Spleen (tissue), 11 donors: ENCODE measurements at regions not wholly inside any gene's neighbourhood (a gene's known extent, or its start where the extent isn't known, plus 50 kb on each side); places are given as distances from the start of the nearest gene placed in this dataset.

Experiments
- DNase-seq: peaks from one replicate; pipeline ENCODE4 v3.0.0-alpha.2; 2020
- H3K27ac ChIP-seq, 8 donors: fragments of 200-600 bp; sonication (generic) in 7 of 8; 1 replicate in 4 of 8; 2 replicates in 4 of 8; pipeline versions ENCODE4 v1.5.0 to v1.8.0; 2016 to 2021; ENCODE audit warnings: inconsistent platforms in 4 of 8, mild to moderate bottlenecking in 4 of 8, moderate library complexity in 1 of 8
- H3K27me3 ChIP-seq, 7 donors: fragments of 200-600 bp; sonication (generic) in 6 of 7; replicated peaks in 1 of 7; 1 replicate in 4 of 7; 2 replicates in 3 of 7; pipeline versions ENCODE4 v1.5.0 to v1.8.0; 2016 to 2021; ENCODE audit warnings: inconsistent platforms in 3 of 7, mild to moderate bottlenecking in 1 of 7
- H3K36me3 ChIP-seq, 6 donors: fragments of 200-600 bp; sonication (generic) in 5 of 6; 1 replicate in 4 of 6; 2 replicates in 2 of 6; pipeline versions ENCODE4 v1.5.0 to v1.8.0; 2016 to 2021; ENCODE audit warnings: inconsistent platforms in 2 of 6
- H3K4me1 ChIP-seq, 6 donors: fragments of 200-600 bp; sonication (generic) in 5 of 6; 1 replicate in 3 of 6; 2 replicates in 3 of 6; pipeline versions ENCODE4 v1.5.0 to v1.8.0; 2016 to 2021; ENCODE audit warnings: inconsistent platforms in 3 of 6
- H3K4me3 ChIP-seq, 8 donors: fragments of 200-600 bp; sonication (generic) in 7 of 8; 1 replicate in 4 of 8; 2 replicates in 4 of 8; pipeline versions ENCODE4 v1.5.0 to v1.8.0; 2016 to 2021; ENCODE audit warnings: inconsistent platforms in 4 of 8, mild to moderate bottlenecking in 4 of 8, moderate library complexity in 2 of 8
- H3K9me3 ChIP-seq, 8 donors: fragments of 200-600 bp; sonication (generic) in 7 of 8; 1 replicate in 4 of 8; 2 replicates in 4 of 8; pipeline versions ENCODE4 v1.5.0 to v1.8.0; 2016 to 2021; ENCODE audit warnings: inconsistent platforms in 4 of 8
- CTCF ChIP-seq, 11 experiments: fragments of 200-600 bp in 7 of 11; fragments of 450-650 bp in 4 of 11; sonication (generic) in 4 of 11; IDR thresholded peaks in 8 of 11; conservative IDR thresholded peaks in 3 of 11; 1 replicate in 7 of 11; 2 replicates in 4 of 11; pipeline versions ENCODE4 v1.4.0 to v1.8.0; 2016 to 2021; ENCODE audit warnings: antibody characterized with exemption in 11 of 11, inconsistent platforms in 4 of 11, mild to moderate bottlenecking in 1 of 11
- POLR2A ChIP-seq, 3 donors: fragments of 450-650 bp; IDR thresholded peaks; one replicate each; pipeline ENCODE4 v1.5.1; 2017; ENCODE audit warnings: antibody characterized with exemption in 3 of 3, mild to moderate bottlenecking in 1 of 3
- POLR2AphosphoS5 ChIP-seq, 3 donors: sonication (generic); formaldehyde crosslinking; IDR thresholded peaks; one replicate each; pipeline ENCODE4 v1.5.1; 2017; ENCODE audit warnings: antibody characterized with exemption in 3 of 3
- WGBS, 5 donors: extraction: QIAGEN DNeasy Blood & Tissue Kit in 3 of 5; methylation state at CpG; one replicate each; pipeline versions ENCODE4 v1.1.5 to v1.1.7; 2013 to 2018; 5-methylcytosine and 5-hydroxymethylcytosine counted together
- intact Hi-C: fragments of 100-400 bp; cut with DNase I; formaldehyde crosslinking; loops from one replicate; pipeline ENCODE4 v1.15.0; 2023; ENCODE audit warnings: low total_unique reads
- donor health status: healthy with polysubstance abuse.
- donor health status: DM: no; HTN: no; CAD: no; lungs with moderate emphysema.
- donor health status: DM: no; HTN: no; CAD: no.
- donor health status: Bipolar disorder and iron deficiency.
- donor health status: healthy.
- donor health status: DM: no; HTN: no; CAD: no.
- donor health status: DM: yes; HTN: yes; CAD: no.

GRCh38 chr20:60232380-60232779 lies 274.2 kb downstream of the CDH26 start:
- WGBS, 5 donors, result 80 to 96% (median 87%) methylated on average over 4 of the region's 4 CpGs
- no peaks in the 10 kb centered on the region for H3K27me3 ChIP-seq
- no peaks in the 10 kb centered on the region for H3K36me3 ChIP-seq
- intact Hi-C loops, result no loop called here
- no peak overlapping the region for H3K4me3 ChIP-seq
- no peak for TF ChIP-seq POLR2A (IDR thresholded peaks at IDR 0.05)
- no peak for TF ChIP-seq POLR2AphosphoS5 (IDR thresholded peaks at IDR 0.05)
- TF ChIP-seq CTCF (IDR thresholded peaks at IDR 0.05 in 8 of 11, conservative IDR thresholded peaks at IDR 0.05 in 3 of 11), result no peak
- peaks cover 0 to 4% (median 0%) of the 10 kb centered on the region in 6 donors for H3K4me1 ChIP-seq
- H3K27ac ChIP-seq, result no peak overlapping the region
- no peak for DNase-seq
- no peaks in the 10 kb centered on the region for H3K9me3 ChIP-seq

GRCh38 chr20:60233018-60233630 lies 274.9 kb downstream of the CDH26 start:
- DNase-seq, result no peak
- Histone ChIP-seq H3K27me3 (peaks cover 0 to 5% (median 0%) of the 10 kb centered on the region in 7 donors), H3K9me3 (no peaks in the 10 kb centered on the region), H3K4me3 (no peak overlapping the region), H3K36me3 (no peaks in the 10 kb centered on the region), H3K4me1 (no peaks in the 10 kb centered on the region), H3K27ac (no peak overlapping the region)
- TF ChIP-seq CTCF (IDR thresholded peaks at IDR 0.05 in 8 of 11, conservative IDR thresholded peaks at IDR 0.05 in 3 of 11), result no peak
- TF ChIP-seq POLR2A (IDR thresholded peaks at IDR 0.05), result no peak
- no peak for TF ChIP-seq POLR2AphosphoS5 (IDR thresholded peaks at IDR 0.05)
- intact Hi-C loops, result no loop called here
- 42 to 67% (median 60%) methylated on average over 3 of the region's 3 CpGs for WGBS, 5 donors

DNA sequence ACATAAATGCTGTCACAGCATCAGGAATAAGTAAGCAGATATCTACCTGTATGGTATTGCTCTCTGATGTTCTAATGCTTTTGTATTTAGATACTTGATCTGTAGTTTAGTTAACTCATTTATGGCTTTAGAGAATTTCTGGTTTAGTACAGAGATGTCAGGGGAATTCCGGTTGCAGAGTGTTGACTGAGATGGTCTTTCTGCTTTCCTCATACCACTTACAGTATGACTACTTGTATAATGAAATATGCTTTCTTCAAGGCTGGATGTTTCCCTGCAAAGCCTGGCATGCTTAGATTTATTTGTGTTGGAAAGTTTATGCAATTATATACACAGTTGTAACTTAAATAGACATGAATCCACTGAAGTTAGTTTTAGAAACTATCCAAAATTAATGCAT lies 278.4 kb downstream of the CDH26 start:
- H3K4me1 ChIP-seq, result no peaks in the 10 kb centered on the region
- no peaks in the 10 kb centered on the region for H3K9me3 ChIP-seq
- H3K27me3 ChIP-seq, result peaks cover 0 to 22% (median 0%) of the 10 kb centered on the region in 7 donors
- intact Hi-C loops, result no loop called here
- no peaks in the 10 kb centered on the region for H3K36me3 ChIP-seq
- DNase-seq, result no peak
- TF ChIP-seq CTCF (IDR thresholded peaks at IDR 0.05 in 8 of 11, conservative IDR thresholded peaks at IDR 0.05 in 3 of 11), result no peak
- TF ChIP-seq POLR2AphosphoS5 (IDR thresholded peaks at IDR 0.05), result no peak
- no peak for TF ChIP-seq POLR2A (IDR thresholded peaks at IDR 0.05)
- H3K27ac ChIP-seq, result no peak overlapping the region
- H3K4me3 ChIP-seq, result no peak overlapping the region
- 61 to 88% (median 85%) methylated on average over 1 of the region's 1 CpG for WGBS, 5 donors

DNA sequence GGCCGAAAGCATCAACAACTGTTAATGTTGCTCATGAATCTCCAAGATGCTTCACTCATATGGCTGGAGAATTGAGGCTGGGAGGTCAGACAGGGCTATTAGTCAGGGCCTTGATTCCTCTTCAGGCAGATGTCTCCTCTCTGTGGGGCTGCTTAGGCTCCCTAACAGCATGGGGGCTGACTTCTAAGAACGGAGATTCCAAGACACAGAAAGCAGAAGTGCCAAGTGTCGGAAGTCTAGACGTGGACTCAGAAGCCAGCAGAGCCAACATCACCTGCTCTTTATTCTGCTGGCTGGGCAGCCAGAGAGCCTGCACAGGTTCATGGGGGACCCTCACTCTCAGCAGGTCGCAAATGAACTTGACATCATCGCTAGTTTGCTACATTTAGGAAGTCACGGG lies 279.8 kb downstream of the CDH26 start:
- TF ChIP-seq POLR2A (IDR thresholded peaks at IDR 0.05) (no peak), CTCF (IDR thresholded peaks at IDR 0.05 in 8 of 11, conservative IDR thresholded peaks at IDR 0.05 in 3 of 11) (no peak), POLR2AphosphoS5 (IDR thresholded peaks at IDR 0.05) (no peak)
- H3K27ac ChIP-seq, result no peak overlapping the region
- intact Hi-C loops, result no loop called here
- no peak for DNase-seq
- no peaks in the 10 kb centered on the region for H3K36me3 ChIP-seq
- no peaks in the 10 kb centered on the region for H3K9me3 ChIP-seq
- WGBS, 5 donors, result 69 to 92% (median 78%) methylated on average over 7 of the region's 7 CpGs
- no peak overlapping the region for H3K4me3 ChIP-seq
- no peaks in the 10 kb centered on the region for H3K4me1 ChIP-seq
- peaks cover 0 to 22% (median 0%) of the 10 kb centered on the region in 7 donors for H3K27me3 ChIP-seq
